GM10248 (cell line): ENCODE measurements at regions not wholly inside any gene's neighbourhood (a gene's known extent, or its start where the extent isn't known, plus 50 kb on each side); places are given as distances from the start of the nearest gene placed in this dataset.

Experiments used
- CTCF ChIA-PET: fragments of 300-600 bp; sonication (Branson Sonifier 250); formaldehyde crosslinking; extraction: SDS; loops from one replicate; lab custom pipeline; 2021; ENCODE audit warnings: antibody characterized with exemption; lab: Yijun Ruan, JAX
- POLR2A ChIA-PET: fragments of 350-650 bp; sonication (Branson Sonifier 250); formaldehyde crosslinking; extraction: SDS; loops from one replicate; lab custom pipeline; 2020; ENCODE audit warnings: antibody characterized with exemption; lab: Yijun Ruan, JAX
- DNase-seq: peaks from one replicate; pipeline ENCODE4 v3.0.0; 2012; ENCODE audit errors: extremely low spot score
- CTCF ChIP-seq: IDR thresholded peaks from 2 replicates; pipeline ENCODE4 v1.5.1; 2012; ENCODE audit warnings: mild to moderate bottlenecking, low read depth; ENCODE audit errors: extremely low read depth, missing control alignments, control extremely low read depth

- POLR2A ChIA-PET, result no interaction called here
- no peak for TF ChIP-seq CTCF
- CTCF ChIA-PET, result interaction anchor here (1.0 to 6.8 kb wide), 5 partner anchors 9 to 137 kb away, joined by 3 to 50 read pairs (median 6); no protein-coding TSS in a partner anchor
- no peak for DNase-seq
Measured at GRCh38 chr3:159866201-159866746, 122.4 kb upstream of the IL12A start.

- DNase-seq, result no peak
- CTCF ChIA-PET, result interaction anchor here (0.7 to 6.8 kb wide), 4 partner anchors 10 to 122 kb away, joined by 3 to 50 read pairs (median 8); partner anchors contain the start of gene IL12A
- POLR2A ChIA-PET, result no interaction called here
- no peak for TF ChIP-seq CTCF
Measured at GRCh38 chr3:159867372-159867771, 121.3 kb upstream of the IL12A start.

GRCh38 chr3:159870723-159871122, 117.9 kb upstream of the IL12A start:
- no peak for DNase-seq
- no peak for TF ChIP-seq CTCF
- POLR2A ChIA-PET, result no interaction called here
- CTCF ChIA-PET, result interaction anchor here (0.8 to 9.3 kb wide), 2 partner anchors 15 to 133 kb away, joined by 3 to 90 read pairs; no protein-coding TSS in a partner anchor

GRCh38 chr3:159872374-159873109, 116.1 kb upstream of the IL12A start:
- ChIA-PET CTCF (interaction anchor here (0.7 to 9.3 kb wide), 10 partner anchors 10 to 131 kb away, joined by 3 to 90 read pairs (median 4); partner anchors contain the start of gene IL12A), POLR2A (no interaction called here)
- DNase-seq, result no peak
- TF ChIP-seq CTCF, result no peak

- POLR2A ChIA-PET, result no interaction called here
- no peak for TF ChIP-seq CTCF
- DNase-seq, result no peak
- CTCF ChIA-PET, result interaction anchor here (0.9 to 9.3 kb wide), 3 partner anchors 10 to 157 kb away, joined by 3 to 90 read pairs (median 3); no protein-coding TSS in a partner anchor
Measured at GRCh38 chr3:159875116-159875515, 113.5 kb upstream of the IL12A start.

GRCh38 chr3:159877924-159878323, 110.7 kb upstream of the IL12A start:
- ChIA-PET POLR2A (no interaction called here), CTCF (interaction anchor here (1.4 to 9.3 kb wide), 2 partner anchors 7 to 126 kb away, joined by 3 to 90 read pairs; no protein-coding TSS in a partner anchor)
- no peak for TF ChIP-seq CTCF
- DNase-seq, result no peak
